MM.1S (cell line): ENCODE measurements at regions not wholly inside any gene's neighbourhood (a gene's known extent, or its start where the extent isn't known, plus 50 kb on each side); places are given as distances from the start of the nearest gene placed in this dataset.

Experiments
- DNase-seq: peaks from one replicate; pipeline ENCODE4 v3.0.0-alpha.2; 2015
- H2AFZ ChIP-seq: fragments of 300-600 bp; sonication (generic); 2 replicates; pipeline ENCODE4 v1.6.0; 2016; ENCODE audit warnings: antibody characterized with exemption, low read length
- H3F3A ChIP-seq: fragments of 300-600 bp; sonication (generic); 2 replicates; pipeline ENCODE4 v1.6.1; 2016; ENCODE audit warnings: mild to moderate bottlenecking, antibody characterized with exemption, low read length, moderate library complexity, mixed read lengths; ENCODE audit not compliant: insufficient read depth
- H3K27ac ChIP-seq: fragments of 300-600 bp; sonication (generic); 2 replicates; pipeline ENCODE4 v1.5.1; 2016; ENCODE audit warnings: mild to moderate bottlenecking, low read length
- H3K27me3 ChIP-seq: fragments of 300-600 bp; sonication (generic); replicated peaks from 2 replicates; pipeline ENCODE4 v1.6.0; 2016; ENCODE audit warnings: low read length; ENCODE audit not compliant: insufficient read depth
- H3K36me3 ChIP-seq: fragments of 300-600 bp; sonication (generic); replicated peaks from 2 replicates; pipeline ENCODE4 v1.6.1; 2016; ENCODE audit warnings: mild to moderate bottlenecking, low read length, mixed read lengths; ENCODE audit not compliant: insufficient read depth
- H3K4me1 ChIP-seq: fragments of 300-600 bp; sonication (generic); 2 replicates; pipeline ENCODE4 v1.6.1; 2016; ENCODE audit warnings: low read length, mixed read lengths
- H3K4me2 ChIP-seq: fragments of 300-600 bp; sonication (generic); 2 replicates; pipeline ENCODE4 v1.6.0; 2016; ENCODE audit warnings: low read depth, low read length
- H3K4me3 ChIP-seq: fragments of 300-600 bp; sonication (generic); 2 replicates; pipeline ENCODE4 v1.5.1; 2016; ENCODE audit warnings: low read length, mixed read lengths
- H3K79me2 ChIP-seq: fragments of 300-600 bp; sonication (generic); 2 replicates; pipeline ENCODE4 v1.6.1; 2016; ENCODE audit warnings: mixed run types, low read length, mixed read lengths
- H3K9ac ChIP-seq: fragments of 300-600 bp; sonication (generic); 2 replicates; pipeline ENCODE4 v1.6.1; 2016; ENCODE audit warnings: low read length, mixed read lengths
- H3K9me2 ChIP-seq: fragments of 300-600 bp; sonication (generic); replicated peaks from 2 replicates; pipeline ENCODE4 v1.6.1; 2016; ENCODE audit warnings: mild to moderate bottlenecking, low read length, mixed read lengths; ENCODE audit not compliant: insufficient read depth
- H3K9me3 ChIP-seq: fragments of 300-600 bp; sonication (generic); replicated peaks from 2 replicates; pipeline ENCODE4 v1.6.1; 2016; ENCODE audit warnings: mild to moderate bottlenecking, low read length, mixed read lengths; ENCODE audit not compliant: insufficient read depth
- H4K20me1 ChIP-seq: fragments of 300-600 bp; sonication (generic); 2 replicates; pipeline ENCODE4 v1.6.1; 2016; ENCODE audit warnings: mild to moderate bottlenecking, low read length, moderate library complexity, mixed read lengths; ENCODE audit not compliant: insufficient read depth
- CTCF ChIP-seq: fragments of 300-600 bp; sonication (generic); IDR thresholded peaks from 2 replicates; pipeline ENCODE4 v1.5.1; 2016; ENCODE audit warnings: antibody characterized with exemption, low read length, mixed read lengths
- EZH2 ChIP-seq: fragments of 300-600 bp; sonication (generic); optimal IDR thresholded peaks from 2 replicates; pipeline ENCODE3; 2017; ENCODE audit warnings: low read depth, mild to moderate bottlenecking, antibody characterized with exemption, low read length, mixed read lengths
- EZH2phosphoT487 ChIP-seq: fragments of 300-600 bp; sonication (generic); IDR thresholded peaks from 2 replicates; pipeline ENCODE4 v1.6.1; 2018; ENCODE audit warnings: antibody characterized with exemption, low read length

- no peaks in the 10 kb centered on the region for H3K9me3 ChIP-seq
- H3K4me3 ChIP-seq, result no peak overlapping the region
- H3K4me2 ChIP-seq, result no peak overlapping the region
- H3K36me3 ChIP-seq, result no peaks in the 10 kb centered on the region
- H3K79me2 ChIP-seq, result no peaks in the 10 kb centered on the region
- no peak overlapping the region for H3K9ac ChIP-seq
- no peaks in the 10 kb centered on the region for H3K27me3 ChIP-seq
- no peaks in the 10 kb centered on the region for H3F3A ChIP-seq
- H3K27ac ChIP-seq, result no peak overlapping the region
- DNase-seq, result no peak
- TF ChIP-seq CTCF (no peak), EZH2phosphoT487 (no peak), EZH2 (no peak)
- no peak overlapping the region for H2AFZ ChIP-seq
- no peaks in the 10 kb centered on the region for H3K9me2 ChIP-seq
- no peaks in the 10 kb centered on the region for H4K20me1 ChIP-seq
- H3K4me1 ChIP-seq, result no peaks in the 10 kb centered on the region
These were observed 537.3 kb downstream of the KCNT2 start for GRCh38 chr1:196070940-196071339.

- Histone ChIP-seq H3K79me2 (no peaks in the 10 kb centered on the region), H3K27me3 (no peaks in the 10 kb centered on the region), H3K27ac (no peak overlapping the region), H4K20me1 (no peaks in the 10 kb centered on the region), H2AFZ (no peak overlapping the region), H3K9ac (no peak overlapping the region), H3K4me1 (no peaks in the 10 kb centered on the region), H3K9me2 (no peaks in the 10 kb centered on the region), H3K4me3 (no peak overlapping the region), H3K4me2 (no peak overlapping the region), H3K9me3 (no peaks in the 10 kb centered on the region), H3K36me3 (no peaks in the 10 kb centered on the region), H3F3A (no peaks in the 10 kb centered on the region)
- DNase-seq, result no peak
- TF ChIP-seq EZH2phosphoT487 (no peak), CTCF (no peak), EZH2 (no peak)
These were observed 544.3 kb downstream of the KCNT2 start for GRCh38 chr1:196063952-196064351.

- Histone ChIP-seq H3K79me2 (no peaks in the 10 kb centered on the region), H3K4me2 (no peak overlapping the region), H3K4me3 (no peak overlapping the region), H3K9me2 (no peaks in the 10 kb centered on the region), H3K27ac (no peak overlapping the region), H2AFZ (no peak overlapping the region), H4K20me1 (no peaks in the 10 kb centered on the region), H3K4me1 (no peaks in the 10 kb centered on the region), H3K9ac (no peak overlapping the region), H3K27me3 (no peaks in the 10 kb centered on the region), H3K36me3 (no peaks in the 10 kb centered on the region), H3K9me3 (no peaks in the 10 kb centered on the region), H3F3A (no peaks in the 10 kb centered on the region)
- no peak for DNase-seq
- TF ChIP-seq EZH2, result no peak
- no peak for TF ChIP-seq CTCF
- TF ChIP-seq EZH2phosphoT487, result no peak
These were observed 544.9 kb downstream of the KCNT2 start for GRCh38 chr1:196063294-196063693.
